Stimulated activated CD4-positive, alpha-beta T cell treated with anti-CD3 and anti-CD28 coated beads, Interleukin-1b, Interleukin-23, amount 100 ng/mL, for 1 hour (primary cell): ENCODE measurements at regions not wholly inside any gene's neighbourhood (a gene's known extent, or its start where the extent isn't known, plus 50 kb on each side); places are given as distances from the start of the nearest gene placed in this dataset.
"Not testable (repeated sequence)": the region's sequence is repeated elsewhere in the genome, so short reads cannot be mapped to it uniquely, and the experiment has no call there.

ENCODE experiments used
- DNase-seq, 2 donors: peaks; one replicate each; pipeline ENCODE4 v3.0.0-alpha.2; 2020; ENCODE audit warnings: low read depth in 2 of 2

GRCh38 chr11:38156495-38157146 is 1558.6 kb upstream of the RAG2 start:
- no peak for DNase-seq

- DNase-seq, result no peak
Measured at GRCh38 chr11:38155856-38156255, 1557.8 kb upstream of the RAG2 start.

- no peak for DNase-seq
Measured at GRCh38 chr11:38153985-38154384, 1555.9 kb upstream of the RAG2 start.

- DNase-seq, result no peak
Measured at GRCh38 chr11:38143852-38144251, 1545.8 kb upstream of the RAG2 start.

GRCh38 chr11:38138972-38139371 is 1540.9 kb upstream of the RAG2 start:
- DNase-seq, result no peak

- no peak for DNase-seq
Measured at GRCh38 chr11:38136887-38137286, 1538.9 kb upstream of the RAG2 start.

- DNase-seq, result no peak
Measured at GRCh38 chr11:38131535-38131934, 1533.5 kb upstream of the RAG2 start.

GRCh38 chr11:38130976-38131375 is 1532.9 kb upstream of the RAG2 start:
- DNase-seq, result no peak

GRCh38 chr11:38130514-38130913 is 1532.5 kb upstream of the RAG2 start:
- DNase-seq, result no peak

GRCh38 chr11:38123673-38124072 is 1525.6 kb upstream of the RAG2 start:
- DNase-seq, result no peak

GRCh38 chr11:38116616-38117015 is 1518.6 kb upstream of the RAG2 start:
- DNase-seq, result not testable (repeated sequence)

- DNase-seq, result not testable (repeated sequence)
Measured at GRCh38 chr11:38115381-38115780, 1517.3 kb upstream of the RAG2 start.

GRCh38 chr11:38100836-38101462 is 1502.9 kb upstream of the RAG2 start:
- no peak for DNase-seq

GRCh38 chr11:38095268-38095667 is 1497.2 kb upstream of the RAG2 start:
- DNase-seq, result no peak

- DNase-seq, result no peak
Measured at GRCh38 chr11:38089726-38090125, 1491.7 kb upstream of the RAG2 start.

- DNase-seq, result no peak
Measured at GRCh38 chr11:38060920-38061319, 1462.9 kb upstream of the RAG2 start.

- DNase-seq, result no peak
Measured at GRCh38 chr11:38060136-38060535, 1462.1 kb upstream of the RAG2 start.

- DNase-seq, result no peak
Measured at GRCh38 chr11:38046571-38047135, 1448.6 kb upstream of the RAG2 start.

GRCh38 chr11:38043060-38043459 is 1445.0 kb upstream of the RAG2 start:
- DNase-seq, result no peak

- no peak for DNase-seq
Measured at GRCh38 chr11:38038777-38039176, 1440.7 kb upstream of the RAG2 start.

GRCh38 chr11:38019072-38019775 is 1421.2 kb upstream of the RAG2 start:
- DNase-seq, result no peak

GRCh38 chr11:38014405-38014804 is 1416.4 kb upstream of the RAG2 start:
- DNase-seq, result no peak

- no peak for DNase-seq
Measured at GRCh38 chr11:38013157-38013556, 1415.1 kb upstream of the RAG2 start.
